Mesenchymal stem cell (in vitro differentiated cells and primary cell): ENCODE measurements at regions not wholly inside any gene's neighbourhood (a gene's known extent, or its start where the extent isn't known, plus 50 kb on each side); places are given as distances from the start of the nearest gene placed in this dataset.

Source experiments
- DNase-seq: peaks from one replicate; pipeline ENCODE4 v3.0.0-alpha.2; 2013
- H2AFZ ChIP-seq: one replicate; pipeline ENCODE4 v1.6.1; 2013; ENCODE audit warnings: low read depth, mild to moderate bottlenecking, control low read depth, inconsistent platforms, low read length, moderate library complexity
- H2AK5ac ChIP-seq: 2 replicates; pipeline ENCODE4 v1.6.1; 2013; ENCODE audit warnings: low read length, moderate library complexity, mild to moderate bottlenecking, inconsistent platforms; ENCODE audit not compliant: severe bottlenecking
- H2BK120ac ChIP-seq: one replicate; pipeline ENCODE4 v1.6.1; 2013; ENCODE audit warnings: low read depth, mild to moderate bottlenecking, inconsistent platforms, low read length, moderate library complexity
- H2BK12ac ChIP-seq, 2 experiments: one replicate each; pipeline ENCODE4 v1.6.1; 2013; ENCODE audit warnings: inconsistent platforms in 2 of 2, low read length in 2 of 2, mild to moderate bottlenecking in 2 of 2, moderate library complexity in 2 of 2, control low read depth in 1 of 2
- H2BK15ac ChIP-seq: one replicate; pipeline ENCODE4 v1.6.1; 2013; ENCODE audit warnings: mild to moderate bottlenecking, low read depth, inconsistent platforms; ENCODE audit not compliant: poor library complexity, severe bottlenecking
- H2BK5ac ChIP-seq: 2 replicates; pipeline ENCODE4 v1.6.1; 2013; ENCODE audit warnings: low read depth, mild to moderate bottlenecking, low read length, control low read depth, inconsistent platforms; ENCODE audit not compliant: poor library complexity, severe bottlenecking
- H3K14ac ChIP-seq, 2 experiments: one replicate each; pipeline ENCODE4 v1.6.1; 2013; ENCODE audit warnings: inconsistent platforms in 2 of 2, low read length in 2 of 2, control low read depth in 1 of 2, mild to moderate bottlenecking in 1 of 2, moderate library complexity in 1 of 2
- H3K18ac ChIP-seq, 2 experiments: one replicate each; pipeline ENCODE4 v1.6.1; 2013; ENCODE audit warnings: inconsistent platforms in 2 of 2, low read length in 2 of 2, control low read depth in 1 of 2, low read depth in 1 of 2, mild to moderate bottlenecking in 1 of 2
- H3K23ac ChIP-seq, 2 experiments: one replicate each; pipeline ENCODE4 v1.6.1; 2013; ENCODE audit warnings: inconsistent platforms in 2 of 2, low read length in 2 of 2, mild to moderate bottlenecking in 2 of 2, moderate library complexity in 2 of 2, control low read depth in 1 of 2
- H3K27ac ChIP-seq: 2 replicates; pipeline ENCODE4 v1.5.1; 2013; ENCODE audit warnings: mild to moderate bottlenecking, moderate library complexity, low read length, control low read depth, inconsistent platforms; ENCODE audit not compliant: poor library complexity, severe bottlenecking
- H3K27me3 ChIP-seq, 2 experiments: 2 replicates each; pipeline versions ENCODE4 v1.6.1 to v1.7.0; 2013; ENCODE audit warnings: low read length in 2 of 2, mild to moderate bottlenecking in 2 of 2, moderate library complexity in 2 of 2, control low read depth in 1 of 2, inconsistent platforms in 1 of 2; ENCODE audit not compliant: control insufficient read depth in 1 of 2, insufficient read depth in 1 of 2
- H3K36me3 ChIP-seq, 2 experiments: 2 replicates each; pipeline versions ENCODE4 v1.6.1 to v1.7.0; 2013; ENCODE audit warnings: low read length in 2 of 2, control low read depth in 1 of 2, inconsistent platforms in 1 of 2, low read depth in 1 of 2, mild to moderate bottlenecking in 1 of 2; ENCODE audit not compliant: insufficient read depth in 2 of 2, control insufficient read depth in 1 of 2
- H3K4ac ChIP-seq, 2 experiments: one replicate each; pipeline ENCODE4 v1.6.1; 2013; ENCODE audit warnings: inconsistent platforms in 2 of 2, low read length in 2 of 2, mild to moderate bottlenecking in 2 of 2, moderate library complexity in 2 of 2, control low read depth in 1 of 2, low read depth in 1 of 2
- H3K4me1 ChIP-seq: 2 replicates; pipeline ENCODE4 v1.6.1; 2013; ENCODE audit warnings: low read depth, low read length, control low read depth; ENCODE audit not compliant: control insufficient read depth, insufficient read depth
- H3K4me2 ChIP-seq: 2 replicates; pipeline ENCODE4 v1.6.1; 2013; ENCODE audit warnings: low read length, mild to moderate bottlenecking, inconsistent platforms; ENCODE audit not compliant: poor library complexity, severe bottlenecking
- H3K4me3 ChIP-seq, 2 experiments: 2 replicates each; pipeline versions ENCODE4 v1.5.1 to v1.7.0; 2013; ENCODE audit warnings: low read length in 2 of 2, mild to moderate bottlenecking in 2 of 2, control low read depth in 1 of 2, low read depth in 1 of 2; ENCODE audit not compliant: insufficient read depth in 1 of 2
- H3K79me1 ChIP-seq: replicated peaks from 2 replicates; pipeline ENCODE4 v1.6.1; 2013; ENCODE audit warnings: mild to moderate bottlenecking, control low read depth, low read length, inconsistent platforms; ENCODE audit not compliant: poor library complexity, severe bottlenecking
- H3K9ac ChIP-seq: 2 replicates; pipeline ENCODE4 v1.7.0; 2013; ENCODE audit warnings: mild to moderate bottlenecking, low read length, moderate library complexity
- H3K9me3 ChIP-seq: 2 replicates; pipeline ENCODE4 v1.7.0; 2013; ENCODE audit warnings: mild to moderate bottlenecking, low read length; ENCODE audit not compliant: control insufficient read depth
- H4K8ac ChIP-seq: one replicate; pipeline ENCODE4 v1.6.1; 2013; ENCODE audit warnings: inconsistent platforms, mild to moderate bottlenecking, low read length, moderate library complexity
- H4K91ac ChIP-seq: one replicate; pipeline ENCODE4 v1.6.1; 2013; ENCODE audit warnings: mild to moderate bottlenecking, low read length, inconsistent platforms
- WGBS: methylation state at CpG from one replicate; pipeline ENCODE4 v1.1.7; 2013; ENCODE audit warnings: mixed read lengths; 5-methylcytosine and 5-hydroxymethylcytosine counted together

DNA sequence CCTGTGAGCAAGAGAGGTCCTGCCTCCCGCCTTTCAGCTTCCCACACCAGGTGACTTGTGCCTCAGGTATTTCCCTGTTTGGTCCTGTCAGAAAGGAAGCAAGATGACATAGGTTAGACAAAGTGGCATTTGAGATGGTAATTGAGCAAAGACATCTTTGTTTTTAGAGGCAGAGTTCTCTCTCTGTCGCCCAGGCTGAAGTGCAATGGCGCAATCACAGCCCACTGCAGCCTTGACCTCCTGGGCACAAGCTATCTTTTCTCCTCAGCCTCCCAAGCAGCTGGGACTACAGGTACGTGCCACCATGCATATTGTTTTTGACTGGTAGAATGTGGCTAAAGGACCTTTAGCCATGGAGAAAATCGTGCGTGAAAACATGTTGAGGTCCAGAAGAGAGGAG lies 339.1 kb downstream of the FGF9 start:
- no peak for DNase-seq
- Histone ChIP-seq H2BK12ac (no peak overlapping the region), H3K4me2 (no peak overlapping the region), H3K18ac (no peak overlapping the region), H4K91ac (no peak overlapping the region), H3K23ac (no peak overlapping the region), H3K27me3 (no peaks in the 10 kb centered on the region), H3K79me1 (no peaks in the 10 kb centered on the region), H2AFZ (no peak overlapping the region), H2BK5ac (no peak overlapping the region), H2BK15ac (no peak overlapping the region), H3K4ac (no peak overlapping the region), H2AK5ac (no peak overlapping the region), H3K9me3 (peaks cover 8% of the 10 kb centered on the region), H3K36me3 (no peaks in the 10 kb centered on the region), H4K8ac (no peak overlapping the region), H2BK120ac (no peak overlapping the region), H3K4me3 (no peak overlapping the region), H3K27ac (no peak overlapping the region), H3K9ac (no peak overlapping the region), H3K4me1 (no peaks in the 10 kb centered on the region), H3K14ac (no peak overlapping the region)
- WGBS, result 78% methylated on average over 6 of the region's 6 CpGs

DNA sequence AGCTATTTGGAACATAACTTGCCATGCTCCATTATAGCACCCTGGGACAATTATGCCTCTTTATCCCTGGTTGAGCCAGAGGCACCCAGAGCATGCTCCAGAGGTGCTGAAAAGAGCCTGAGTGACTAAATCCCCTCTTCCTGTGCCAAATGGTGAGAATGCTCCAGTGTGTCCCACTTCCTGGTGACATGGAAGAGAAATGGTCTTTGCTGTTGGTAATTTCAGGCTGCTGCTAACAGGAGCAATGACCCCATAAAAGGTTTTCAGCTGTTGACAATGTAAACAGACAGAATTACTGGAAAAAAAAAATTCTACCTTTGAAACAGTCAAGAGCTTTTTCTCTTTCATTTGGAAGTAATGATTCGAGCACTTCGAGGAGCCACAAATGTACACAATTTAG lies 341.8 kb downstream of the FGF9 start:
- H3K36me3 ChIP-seq, result no peaks in the 10 kb centered on the region
- H2BK5ac ChIP-seq, result no peak overlapping the region
- no peak overlapping the region for H4K91ac ChIP-seq
- H3K4me2 ChIP-seq, result no peak overlapping the region
- H3K14ac ChIP-seq, result no peak overlapping the region
- H3K4ac ChIP-seq, result no peak overlapping the region
- no peaks in the 10 kb centered on the region for H3K4me1 ChIP-seq
- no peak overlapping the region for H3K23ac ChIP-seq
- H3K4me3 ChIP-seq, result no peak overlapping the region
- no peak overlapping the region for H2BK15ac ChIP-seq
- H3K27me3 ChIP-seq, result no peaks in the 10 kb centered on the region
- H2AFZ ChIP-seq, result no peak overlapping the region
- H3K9ac ChIP-seq, result no peak overlapping the region
- no peak overlapping the region for H2BK120ac ChIP-seq
- no peak overlapping the region for H2BK12ac ChIP-seq
- H2AK5ac ChIP-seq, result no peak overlapping the region
- H3K18ac ChIP-seq, result no peak overlapping the region
- no peak overlapping the region for H4K8ac ChIP-seq
- no CpG with 5 or more reads among the region's 2 CpGs for WGBS
- no peaks in the 10 kb centered on the region for H3K79me1 ChIP-seq
- H3K27ac ChIP-seq, result no peak overlapping the region
- no peak for DNase-seq
- H3K9me3 ChIP-seq, result peaks cover 8% of the 10 kb centered on the region

DNA sequence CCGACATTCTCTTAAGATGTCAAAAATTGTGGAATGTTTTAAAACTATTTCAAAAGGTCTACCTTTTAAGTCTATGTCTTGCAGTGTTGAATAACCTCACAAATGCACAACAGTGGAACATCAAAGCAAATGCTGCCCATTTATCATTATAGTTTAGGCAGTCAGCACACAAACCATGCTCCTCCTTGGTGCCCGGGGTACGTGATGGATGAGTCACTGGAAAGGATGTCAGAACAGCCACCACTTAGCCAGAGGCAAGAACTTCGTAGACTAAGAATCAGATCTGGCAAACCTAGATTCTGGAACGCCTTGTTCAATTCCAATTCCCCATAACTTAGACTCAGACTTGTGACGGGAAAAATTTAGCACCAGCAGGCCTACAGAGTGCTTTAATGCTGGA lies 343.6 kb downstream of the FGF9 start:
- H3K27ac ChIP-seq, result no peak overlapping the region
- H3K9ac ChIP-seq, result no peak overlapping the region
- H3K4ac ChIP-seq, result no peak overlapping the region
- H3K4me1 ChIP-seq, result no peaks in the 10 kb centered on the region
- no peak overlapping the region for H2AK5ac ChIP-seq
- no peak overlapping the region for H2BK120ac ChIP-seq
- no peak overlapping the region for H3K4me2 ChIP-seq
- no peak overlapping the region for H3K14ac ChIP-seq
- no peak overlapping the region for H3K18ac ChIP-seq
- peak; percentile 27 for DNase-seq
- H3K27me3 ChIP-seq, result no peaks in the 10 kb centered on the region
- H2BK15ac ChIP-seq, result no peak overlapping the region
- no peak overlapping the region for H2AFZ ChIP-seq
- peaks cover 3% of the 10 kb centered on the region for H3K9me3 ChIP-seq
- WGBS, result 31% methylated on average over 3 of the region's 6 CpGs
- H3K36me3 ChIP-seq, result no peaks in the 10 kb centered on the region
- no peak overlapping the region for H3K4me3 ChIP-seq
- no peaks in the 10 kb centered on the region for H3K79me1 ChIP-seq
- H4K8ac ChIP-seq, result no peak overlapping the region
- no peak overlapping the region for H4K91ac ChIP-seq
- no peak overlapping the region for H2BK5ac ChIP-seq
- H2BK12ac ChIP-seq, result no peak overlapping the region
- no peak overlapping the region for H3K23ac ChIP-seq

DNA sequence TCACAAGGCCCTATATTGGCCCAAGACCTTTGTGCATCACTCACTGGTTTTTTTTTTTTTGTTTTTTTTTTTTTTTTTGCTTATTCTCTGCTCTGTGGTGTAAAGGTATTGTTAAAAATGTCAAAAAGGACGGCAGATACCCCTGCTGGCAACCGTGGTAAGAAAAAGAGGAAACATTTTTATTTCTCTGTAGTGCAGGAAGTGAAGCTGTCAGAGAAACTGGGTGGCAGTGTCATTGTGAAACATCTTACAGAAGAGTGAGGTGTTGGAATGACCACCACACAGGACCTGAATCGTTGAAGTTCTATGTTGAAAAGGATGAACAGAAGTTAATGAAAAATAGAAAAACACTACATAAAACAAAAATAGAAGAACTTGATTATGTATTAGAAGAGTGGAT lies 346.4 kb downstream of the FGF9 start:
- Histone ChIP-seq H4K91ac (no peak overlapping the region), H2BK15ac (no peak overlapping the region), H2BK5ac (no peak overlapping the region), H2BK120ac (no peak overlapping the region), H3K4me3 (no peak overlapping the region), H3K18ac (no peak overlapping the region), H3K14ac (no peak overlapping the region), H2AFZ (no peak overlapping the region), H2AK5ac (no peak overlapping the region), H3K36me3 (no peaks in the 10 kb centered on the region), H2BK12ac (no peak overlapping the region), H3K4ac (no peak overlapping the region), H3K23ac (no peak overlapping the region), H3K27ac (no peak overlapping the region), H3K4me2 (no peak overlapping the region), H3K9ac (no peak overlapping the region), H4K8ac (no peak overlapping the region), H3K4me1 (no peaks in the 10 kb centered on the region), H3K9me3 (peaks cover 3% of the 10 kb centered on the region), H3K27me3 (no peaks in the 10 kb centered on the region), H3K79me1 (no peaks in the 10 kb centered on the region)
- WGBS, result 56% methylated on average over 2 of the region's 3 CpGs
- no peak for DNase-seq
